ENCODE measurements at regions not wholly inside any gene's neighbourhood (a gene's known extent, or its start where the extent isn't known, plus 50 kb on each side); places are given as distances from the start of the nearest gene placed in this dataset.

DNA sequence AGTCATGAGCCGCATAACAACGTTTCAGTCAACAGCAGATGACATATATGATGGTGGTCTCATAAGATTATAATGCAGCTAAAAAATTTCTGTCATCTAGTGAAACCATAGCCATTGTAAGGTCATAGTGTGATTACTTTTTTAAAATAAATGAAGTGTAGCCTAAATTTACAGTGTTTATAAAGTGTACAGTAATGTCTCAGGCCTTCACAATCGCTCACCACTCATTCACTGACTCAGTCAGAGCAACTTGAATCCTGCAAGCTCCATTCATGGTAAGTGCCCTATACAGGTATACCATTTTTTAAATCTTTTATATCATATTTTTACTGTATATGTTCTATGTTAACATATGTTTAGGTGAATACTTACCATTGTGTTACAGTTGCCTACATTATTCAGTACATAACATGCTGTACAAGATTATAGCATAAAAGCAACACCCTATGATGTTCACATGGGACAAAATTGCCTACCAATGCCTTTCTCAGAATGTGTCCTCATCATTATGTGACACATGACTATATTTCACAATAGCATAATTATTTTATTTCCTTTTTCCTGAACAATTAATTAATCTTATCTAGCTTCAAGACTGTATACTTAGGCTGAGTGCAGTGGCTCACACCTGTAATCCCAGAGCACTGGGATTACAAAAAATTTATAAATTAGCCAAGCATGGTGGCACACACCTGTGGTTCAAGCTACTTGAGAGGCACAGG is 1115.9 kb upstream of the ZEB2 start:
- Histone ChIP-seq H3K4me3 (ENCODE audit: low read depth, low read length) (no peak overlapping the region), H3K27ac (ENCODE audit: extremely low read depth, low read depth, low read length) (no peak overlapping the region), H3K36me3 (ENCODE audit: control insufficient read depth in 2 of 2, insufficient read depth in 1 of 2, low read length in 2 of 2) (no peaks in the 10 kb centered on the region), H3K9me3 (ENCODE audit: control insufficient read depth, insufficient read depth, low read depth, low read length) (no peaks in the 10 kb centered on the region), H3K4me1 (ENCODE audit: control insufficient read depth, insufficient read depth, low read length) (no peaks in the 10 kb centered on the region)
- no peak for TF ChIP-seq ZNF768 (tag by site-specific recombination; IDR thresholded peaks at IDR 0.05)
- no peak for TF ChIP-seq ZNF266 (tag by site-specific recombination; IDR thresholded peaks at IDR 0.05; ENCODE audit: low read depth)
- TF ChIP-seq ZXDB (tag by site-specific recombination; IDR thresholded peaks at IDR 0.05), result no peak
- TF ChIP-seq ZFP41 (tag by site-specific recombination; IDR thresholded peaks at IDR 0.05; ENCODE audit: borderline replicate concordance), result no peak
- no peak for TF ChIP-seq ZBTB1 (tag by site-specific recombination; IDR thresholded peaks at IDR 0.05)
- TF ChIP-seq IKZF3 (tag by site-specific recombination; IDR thresholded peaks at IDR 0.05), result no peak
- TF ChIP-seq ZFP69B (tag by site-specific recombination; IDR thresholded peaks at IDR 0.05), result no peak
- TF ChIP-seq KLF8 (tag by site-specific recombination; IDR thresholded peaks at IDR 0.05), result no peak
- ChIA-PET CTCF (no interaction called here), POLR2A (no interaction called here)

DNA sequence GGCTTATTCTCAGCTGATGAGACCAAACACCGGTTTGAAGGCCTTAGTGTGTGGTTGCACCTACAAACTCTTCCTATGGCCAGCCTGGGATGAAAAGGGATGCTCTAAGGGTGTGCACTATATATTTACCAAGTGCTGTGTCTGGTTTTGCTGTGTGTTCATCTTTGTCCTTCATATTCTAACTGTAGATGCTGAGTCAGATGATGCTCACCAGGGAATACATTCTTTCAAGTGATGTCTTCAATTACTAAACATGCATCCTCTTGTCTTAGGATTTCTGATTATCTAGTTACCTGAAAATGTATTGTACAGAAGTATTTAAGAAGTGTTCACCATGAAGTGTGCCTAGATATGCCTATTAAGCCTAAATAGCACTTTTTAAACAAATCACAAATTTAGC is 1111.6 kb upstream of the ZEB2 start:
- TF ChIP-seq ZNF274 (IDR thresholded peaks at IDR 0.05; ENCODE audit: low read length), result no peak
- TF ChIP-seq ZNF274 (tag by site-specific recombination; IDR thresholded peaks at IDR 0.05; ENCODE audit: borderline replicate concordance), result no peak
- TF ChIP-seq, protein P1, sequence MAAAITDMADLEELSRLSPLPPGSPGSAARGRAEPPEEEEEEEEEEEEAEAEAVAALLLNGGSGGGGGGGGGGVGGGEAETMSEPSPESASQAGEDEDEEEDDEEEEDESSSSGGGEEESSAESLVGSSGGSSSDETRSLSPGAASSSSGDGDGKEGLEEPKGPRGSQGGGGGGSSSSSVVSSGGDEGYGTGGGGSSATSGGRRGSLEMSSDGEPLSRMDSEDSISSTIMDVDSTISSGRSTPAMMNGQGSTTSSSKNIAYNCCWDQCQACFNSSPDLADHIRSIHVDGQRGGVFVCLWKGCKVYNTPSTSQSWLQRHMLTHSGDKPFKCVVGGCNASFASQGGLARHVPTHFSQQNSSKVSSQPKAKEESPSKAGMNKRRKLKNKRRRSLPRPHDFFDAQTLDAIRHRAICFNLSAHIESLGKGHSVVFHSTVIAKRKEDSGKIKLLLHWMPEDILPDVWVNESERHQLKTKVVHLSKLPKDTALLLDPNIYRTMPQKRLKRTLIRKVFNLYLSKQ (tag by site-specific recombination; IDR thresholded peaks at IDR 0.05; ENCODE audit: borderline replicate concordance), result no peak
- H3K9me3 ChIP-seq (ENCODE audit: control insufficient read depth, insufficient read depth, low read depth, low read length), result no peaks in the 10 kb centered on the region
- H3K27ac ChIP-seq (ENCODE audit: extremely low read depth, low read depth, low read length), result no peak overlapping the region
- CTCF ChIA-PET, result no interaction called here
- H3K4me1 ChIP-seq (ENCODE audit: control insufficient read depth, insufficient read depth, low read length), result no peaks in the 10 kb centered on the region
- no peak overlapping the region for H3K4me3 ChIP-seq (ENCODE audit: low read depth, low read length)
- POLR2A ChIA-PET, result no interaction called here
- no peaks in the 10 kb centered on the region for H3K36me3 ChIP-seq (ENCODE audit: control insufficient read depth in 2 of 2, insufficient read depth in 1 of 2, low read length in 2 of 2)

DNA sequence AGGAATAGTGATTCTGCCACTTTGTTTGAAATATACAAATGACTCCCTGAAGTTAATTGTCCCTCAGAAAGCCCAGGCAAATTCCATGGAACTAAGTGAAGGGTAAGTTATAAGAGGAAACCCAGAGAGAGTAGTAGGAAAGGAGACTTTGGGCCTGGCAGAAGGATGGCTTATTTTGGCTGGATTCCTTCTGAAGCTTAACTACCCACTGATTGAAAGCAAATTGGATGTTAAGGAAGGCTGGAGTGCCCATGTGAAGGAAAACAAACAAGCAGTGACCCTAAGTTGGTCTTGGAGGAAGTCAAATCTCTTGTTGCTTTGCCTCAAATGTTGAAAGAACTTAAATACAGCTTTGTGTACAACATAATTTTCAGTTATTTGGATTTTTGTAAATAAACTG is 1106.4 kb upstream of the ZEB2 start:
- Histone ChIP-seq H3K4me1 (ENCODE audit: control insufficient read depth, insufficient read depth, low read length) (no peaks in the 10 kb centered on the region), H3K27ac (ENCODE audit: extremely low read depth, low read depth, low read length) (no peak overlapping the region), H3K4me3 (ENCODE audit: low read depth, low read length) (no peak overlapping the region), H3K9me3 (ENCODE audit: control insufficient read depth, insufficient read depth, low read depth, low read length) (no peaks in the 10 kb centered on the region), H3K36me3 (ENCODE audit: control insufficient read depth in 2 of 2, insufficient read depth in 1 of 2, low read length in 2 of 2) (no peaks in the 10 kb centered on the region)
- CTCF ChIA-PET, result no interaction called here
- POLR2A ChIA-PET, result no interaction called here
- no peak for TF ChIP-seq ZNF48 (tag by site-specific recombination; IDR thresholded peaks at IDR 0.05)
- TF ChIP-seq ZNF843 (tag by site-specific recombination; IDR thresholded peaks at IDR 0.05), result no peak
- no peak for TF ChIP-seq ZNF776 (tag by site-specific recombination; IDR thresholded peaks at IDR 0.05; ENCODE audit: borderline replicate concordance)
- TF ChIP-seq SETDB1 (IDR thresholded peaks at IDR 0.05; ENCODE audit: insufficient read length, low read length), result no peak
- no peak for TF ChIP-seq ZNF677 (tag by site-specific recombination; IDR thresholded peaks at IDR 0.05)
- TF ChIP-seq ZNF473 (tag by site-specific recombination; IDR thresholded peaks at IDR 0.05), result no peak
- TF ChIP-seq ZNF366 (tag by site-specific recombination; conservative IDR thresholded peaks at IDR 0.05), result no peak

DNA sequence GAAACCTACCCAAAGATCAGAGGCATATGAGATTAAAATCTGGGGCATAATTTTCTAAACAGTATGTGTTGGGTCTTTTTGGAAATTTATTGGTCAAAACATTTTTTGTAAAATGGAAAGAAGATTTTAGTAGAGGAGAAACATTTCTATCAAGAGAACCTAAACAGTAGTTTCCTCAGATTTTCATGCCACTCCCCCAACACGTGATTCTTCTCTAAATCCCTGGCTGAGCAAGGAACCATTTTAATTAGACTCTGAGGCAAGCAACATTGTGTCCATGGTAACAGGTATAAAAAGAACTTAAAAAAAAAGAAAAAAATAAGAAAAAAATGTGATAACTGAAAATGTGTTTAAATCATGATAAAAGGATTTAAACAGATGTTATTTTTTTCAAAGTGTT is 1105.2 kb upstream of the ZEB2 start:
- CTCF ChIA-PET, result no interaction called here
- H3K4me3 ChIP-seq (ENCODE audit: low read depth, low read length), result no peak overlapping the region
- POLR2A ChIA-PET, result no interaction called here
- H3K27ac ChIP-seq (ENCODE audit: extremely low read depth, low read depth, low read length), result no peak overlapping the region
- TF ChIP-seq ZNF335 (tag by site-specific recombination; conservative IDR thresholded peaks at IDR 0.05) (no peak), BCL11B (tag by site-specific recombination; IDR thresholded peaks at IDR 0.05; ENCODE audit: low read depth) (no peak), ZFP41 (tag by site-specific recombination; IDR thresholded peaks at IDR 0.05; ENCODE audit: borderline replicate concordance) (no peak), ZNF514 (tag by site-specific recombination; IDR thresholded peaks at IDR 0.05) (no peak), ZNF660 (tag by site-specific recombination; IDR thresholded peaks at IDR 0.05) (no peak), ZNF394 (tag by site-specific recombination; IDR thresholded peaks at IDR 0.05; ENCODE audit: borderline replicate concordance) (no peak)
- no peaks in the 10 kb centered on the region for H3K36me3 ChIP-seq (ENCODE audit: control insufficient read depth in 2 of 2, insufficient read depth in 1 of 2, low read length in 2 of 2)
- H3K4me1 ChIP-seq (ENCODE audit: control insufficient read depth, insufficient read depth, low read length), result no peaks in the 10 kb centered on the region
- H3K9me3 ChIP-seq (ENCODE audit: control insufficient read depth, insufficient read depth, low read depth, low read length), result no peaks in the 10 kb centered on the region

All from HEK293 (cell line).